Endothelial cell of umbilical vein (primary cell): ENCODE measurements at regions not wholly inside any gene's neighbourhood (a gene's known extent, or its start where the extent isn't known, plus 50 kb on each side); places are given as distances from the start of the nearest gene placed in this dataset.

Experiments used
- MYC ChIP-seq: IDR thresholded peaks from one replicate; pipeline ENCODE4 v1.6.1; 2011; ENCODE audit warnings: mild to moderate bottlenecking, low read depth, low read length
- POLR2A ChIP-seq: IDR thresholded peaks from 2 replicates; pipeline ENCODE4 v1.6.1; 2012; ENCODE audit warnings: low read depth, mild to moderate bottlenecking, control low read depth, low read length
- TF ChIP-seq, protein P1 (sequence below), 2 donors: IDR thresholded peaks; 1 replicate in 1 of 2; 2 replicates in 1 of 2; pipeline ENCODE4 v1.5.1; 2011; ENCODE audit warnings: low read length in 2 of 2, mild to moderate bottlenecking in 2 of 2, moderate library complexity in 2 of 2, control low read depth in 1 of 2, inconsistent platforms in 1 of 2, low read depth in 1 of 2; ENCODE audit not compliant: insufficient read depth in 1 of 2; ENCODE audit errors: extremely low read depth in 1 of 2

GRCh38 chr10:45526309-45526905 is 146.2 kb downstream of the ZFAND4 start:
- TF ChIP-seq, protein P1, sequence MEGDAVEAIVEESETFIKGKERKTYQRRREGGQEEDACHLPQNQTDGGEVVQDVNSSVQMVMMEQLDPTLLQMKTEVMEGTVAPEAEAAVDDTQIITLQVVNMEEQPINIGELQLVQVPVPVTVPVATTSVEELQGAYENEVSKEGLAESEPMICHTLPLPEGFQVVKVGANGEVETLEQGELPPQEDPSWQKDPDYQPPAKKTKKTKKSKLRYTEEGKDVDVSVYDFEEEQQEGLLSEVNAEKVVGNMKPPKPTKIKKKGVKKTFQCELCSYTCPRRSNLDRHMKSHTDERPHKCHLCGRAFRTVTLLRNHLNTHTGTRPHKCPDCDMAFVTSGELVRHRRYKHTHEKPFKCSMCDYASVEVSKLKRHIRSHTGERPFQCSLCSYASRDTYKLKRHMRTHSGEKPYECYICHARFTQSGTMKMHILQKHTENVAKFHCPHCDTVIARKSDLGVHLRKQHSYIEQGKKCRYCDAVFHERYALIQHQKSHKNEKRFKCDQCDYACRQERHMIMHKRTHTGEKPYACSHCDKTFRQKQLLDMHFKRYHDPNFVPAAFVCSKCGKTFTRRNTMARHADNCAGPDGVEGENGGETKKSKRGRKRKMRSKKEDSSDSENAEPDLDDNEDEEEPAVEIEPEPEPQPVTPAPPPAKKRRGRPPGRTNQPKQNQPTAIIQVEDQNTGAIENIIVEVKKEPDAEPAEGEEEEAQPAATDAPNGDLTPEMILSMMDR (IDR thresholded peaks at IDR 0.05; ENCODE audit: extremely low read depth in 1 of 2, insufficient read depth in 1 of 2, low read depth in 1 of 2, low read length in 2 of 2) = no peak
- no peak for TF ChIP-seq MYC
- no peak for TF ChIP-seq POLR2A
